ENCODE measurements at regions not wholly inside any gene's neighbourhood (a gene's known extent, or its start where the extent isn't known, plus 50 kb on each side); places are given as distances from the start of the nearest gene placed in this dataset.
"Not testable (repeated sequence)": the region's sequence is repeated elsewhere in the genome, so short reads cannot be mapped to it uniquely, and the experiment has no call there.

DNA sequence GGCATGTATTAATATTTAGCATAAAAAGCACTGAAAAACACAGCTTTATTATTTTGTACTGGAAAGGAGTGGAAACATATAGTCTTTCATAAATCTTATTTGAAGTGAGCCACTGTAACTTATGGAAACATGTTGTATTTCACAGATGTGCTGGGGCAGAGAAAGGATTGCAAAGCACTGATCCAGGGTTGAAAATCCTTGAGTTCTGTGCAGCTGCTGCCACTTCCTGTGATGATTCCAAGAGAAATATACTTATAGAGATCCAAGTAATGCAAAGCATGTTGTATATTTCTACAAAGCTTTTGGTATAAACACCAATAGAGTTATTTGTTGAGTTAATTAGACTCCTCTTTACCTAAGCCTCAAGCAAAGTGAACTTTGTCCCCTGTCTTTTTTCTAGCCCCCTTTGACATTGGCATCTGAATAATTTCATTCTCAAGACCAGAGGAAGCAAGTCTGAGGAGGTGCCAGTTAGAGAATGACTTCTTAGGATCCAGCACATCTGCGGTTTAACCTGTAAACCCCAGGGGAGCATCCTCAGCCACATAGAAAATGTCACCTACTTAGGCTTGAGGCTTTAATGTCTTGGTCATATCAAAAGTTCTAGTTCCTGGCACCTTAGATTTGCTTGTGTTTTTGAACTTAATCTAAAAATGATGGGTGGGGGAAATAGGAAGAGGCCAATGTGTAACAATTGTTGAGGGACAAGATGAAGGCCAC lies 173.3 kb downstream of the FASLG start:
- intact Hi-C loops (cut with micrococcal nuclease), result loop anchor here (10.0 kb wide), 1 partner anchor 133 kb away; no protein-coding TSS in a partner anchor

DNA sequence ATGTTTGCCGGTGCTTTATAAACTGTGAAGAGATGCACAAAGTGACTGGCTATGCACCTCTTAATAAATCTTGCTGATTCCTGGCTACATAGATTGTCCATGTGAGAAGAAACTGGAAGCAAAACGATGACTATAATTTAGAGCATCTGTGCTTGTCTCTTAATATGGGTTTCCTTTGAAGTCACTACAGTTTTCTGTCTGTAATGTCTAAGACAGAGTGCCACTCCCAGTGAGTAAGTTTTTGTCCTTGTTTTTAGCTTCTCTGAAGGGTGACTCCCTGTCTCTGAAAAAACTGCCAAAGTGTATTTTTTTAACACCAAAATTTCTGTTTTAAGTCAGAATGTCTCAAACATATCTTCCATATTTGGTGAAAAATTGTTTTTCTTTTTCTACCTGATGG lies 175.1 kb downstream of the FASLG start:
- intact Hi-C loops (cut with micrococcal nuclease), result loop anchor here (10.0 kb wide), 1 partner anchor 131 kb away; no protein-coding TSS in a partner anchor

DNA sequence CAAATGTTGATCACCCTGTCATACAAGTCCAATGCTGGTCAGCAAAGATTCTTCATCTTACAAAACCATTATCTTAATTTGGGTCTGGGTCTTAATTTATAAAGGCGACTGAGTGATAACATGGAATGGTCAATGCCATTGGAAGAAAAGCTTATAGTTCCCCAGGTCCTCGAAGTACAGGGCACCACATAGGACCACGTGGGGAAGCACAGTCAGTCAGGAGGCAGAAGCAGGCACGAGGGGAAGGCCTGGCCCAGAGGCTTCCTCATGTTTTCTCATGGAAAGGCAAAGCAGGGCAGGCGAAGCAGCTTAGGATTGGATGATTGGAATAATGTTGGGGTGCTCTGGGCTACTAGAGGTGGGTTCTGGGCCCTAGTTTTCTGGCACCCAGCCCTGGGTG lies 175.7 kb downstream of the FASLG start:
- intact Hi-C loops (cut with micrococcal nuclease), result loop anchor here (5.0 to 10.0 kb wide), 2 partner anchors 130 to 172 kb away; no protein-coding TSS in a partner anchor

DNA sequence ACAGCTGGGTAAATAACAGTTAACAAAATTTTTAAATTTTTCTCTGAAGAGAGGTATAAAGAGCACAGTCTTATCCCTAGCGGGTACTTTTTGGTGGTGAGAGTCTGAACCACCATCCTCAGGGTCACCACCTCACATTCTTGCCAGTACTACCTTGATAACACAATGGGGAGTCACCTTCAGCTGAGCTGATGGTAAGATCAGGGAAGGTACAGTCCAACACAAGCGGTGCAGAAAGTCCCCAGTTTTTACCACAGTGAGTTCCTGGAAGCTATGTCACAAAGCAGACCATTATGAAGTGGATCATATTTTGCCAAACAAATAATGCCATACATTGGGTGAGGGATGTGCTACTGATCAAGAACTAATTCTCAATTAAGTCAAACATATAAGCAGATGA lies 176.9 kb downstream of the FASLG start:
- intact Hi-C loops (cut with micrococcal nuclease), result loop anchor here (5.0 to 10.0 kb wide), 2 partner anchors 129 to 174 kb away; no protein-coding TSS in a partner anchor

DNA sequence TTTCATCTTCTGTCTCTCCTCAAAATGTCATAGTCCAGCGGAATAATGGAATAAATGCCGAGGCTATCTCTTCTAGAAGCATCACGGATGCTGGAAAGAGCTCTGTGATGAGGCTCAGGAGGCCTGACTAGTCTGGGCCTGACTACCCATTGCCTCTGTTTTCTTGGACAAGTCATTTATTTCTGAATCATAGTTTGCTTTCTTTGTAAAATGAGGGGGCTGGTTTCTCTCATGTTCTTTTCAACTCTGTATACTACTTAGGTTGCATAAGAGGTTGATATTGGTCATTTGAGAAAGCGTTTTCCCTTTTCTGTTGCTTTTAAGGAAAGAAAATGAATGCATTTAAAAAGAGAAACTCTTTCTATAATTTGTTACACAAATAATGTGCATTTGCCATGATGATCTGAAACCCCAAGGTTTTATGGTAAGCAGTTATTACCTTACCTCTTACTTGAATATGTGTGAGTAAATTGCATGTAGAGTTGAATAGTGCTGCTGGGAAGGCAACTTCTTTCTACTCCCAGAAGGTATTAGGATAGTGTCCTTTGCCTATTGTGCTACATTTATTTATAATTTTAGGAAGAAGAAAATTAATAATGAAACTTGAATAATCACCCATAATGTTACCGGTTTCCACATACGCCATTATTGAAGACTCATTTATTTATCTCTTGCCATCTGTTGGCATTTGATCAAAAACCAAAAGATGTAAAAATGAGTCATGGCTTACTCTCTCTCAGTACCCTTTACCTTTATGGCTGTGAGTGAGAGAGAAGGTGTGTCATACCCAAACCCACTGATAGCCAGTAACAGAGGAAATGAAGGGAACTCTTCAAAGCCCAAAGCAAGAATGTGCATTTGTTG lies 179.1 kb downstream of the FASLG start:
- intact Hi-C loops (cut with micrococcal nuclease), result loop anchor here (1.0 to 10.0 kb wide), 7 partner anchors 19 to 176 kb away; no protein-coding TSS in a partner anchor

DNA sequence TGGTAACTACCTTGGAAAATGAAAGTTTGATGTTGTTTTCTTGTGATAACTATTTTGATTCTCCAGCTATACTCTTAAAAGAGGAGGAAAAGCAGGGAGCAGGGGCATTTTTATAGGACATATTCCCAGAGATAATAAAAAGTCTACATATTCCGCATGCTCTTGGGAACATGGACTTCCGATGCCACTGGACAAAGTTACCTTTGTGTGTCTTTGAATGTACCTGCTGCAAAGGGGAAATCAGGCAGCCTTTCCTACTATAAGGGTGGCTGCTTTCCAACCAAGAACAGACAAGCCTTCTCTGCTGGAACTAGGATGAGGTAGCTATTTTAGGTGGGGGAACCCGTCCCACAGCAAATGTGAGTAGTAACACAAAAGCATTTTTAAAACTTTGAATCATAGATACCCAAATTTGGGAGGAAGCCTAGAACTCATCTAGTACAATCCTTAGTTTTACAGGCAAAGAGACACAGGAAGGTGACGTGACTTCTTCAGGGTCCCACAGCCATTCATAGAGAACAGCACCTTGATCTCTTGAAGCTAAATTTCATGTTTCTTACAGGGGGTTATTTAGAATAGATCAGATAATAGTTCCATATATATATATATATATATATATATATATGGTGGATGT lies 179.9 kb downstream of the FASLG start:
- intact Hi-C loops (cut with micrococcal nuclease), result loop anchor here (1.0 to 10.0 kb wide), 7 partner anchors 19 to 176 kb away; no protein-coding TSS in a partner anchor

DNA sequence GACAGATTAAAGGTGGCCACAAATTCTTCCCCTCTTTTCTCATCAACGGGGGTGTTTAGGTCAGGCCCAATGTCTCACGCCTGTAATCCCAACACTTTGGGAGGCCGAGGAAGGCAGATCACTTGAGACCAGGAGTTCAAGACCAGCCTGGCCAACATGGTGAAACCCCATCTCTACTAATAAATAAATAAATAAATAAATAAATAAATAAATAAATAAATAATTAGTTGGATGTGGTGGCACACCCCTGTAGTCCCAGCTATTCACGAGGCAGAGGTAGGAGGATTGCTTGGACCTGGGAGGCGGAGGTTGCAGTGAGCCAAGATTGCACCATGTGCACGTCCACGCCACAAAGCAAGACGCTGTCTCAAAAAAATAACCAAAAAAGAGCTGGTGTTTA lies 180.7 kb downstream of the FASLG start:
- intact Hi-C loops (cut with micrococcal nuclease), result loop anchor here (5.0 to 10.0 kb wide), 2 partner anchors 125 to 177 kb away; no protein-coding TSS in a partner anchor

DNA sequence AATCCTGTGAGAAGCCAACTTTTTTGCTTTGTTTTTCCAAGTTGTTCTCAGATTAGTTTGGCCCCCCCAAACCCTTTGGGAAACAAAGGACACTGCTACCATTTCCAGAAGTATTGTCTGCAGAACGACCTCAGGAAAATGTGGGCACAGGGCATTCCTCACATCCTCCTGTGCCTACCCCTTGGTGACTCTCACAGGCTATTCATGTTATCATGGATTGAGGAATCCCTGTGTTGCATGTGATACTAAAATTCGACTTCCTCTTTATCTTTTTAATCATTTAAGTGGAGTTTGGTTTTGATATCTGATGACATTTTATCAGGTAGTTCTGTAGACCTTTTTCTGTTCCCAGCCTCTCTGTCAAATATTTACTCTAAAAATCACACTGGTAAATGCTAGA lies 184.5 kb downstream of the FASLG start:
- intact Hi-C loops (cut with micrococcal nuclease), result no loop called here

DNA sequence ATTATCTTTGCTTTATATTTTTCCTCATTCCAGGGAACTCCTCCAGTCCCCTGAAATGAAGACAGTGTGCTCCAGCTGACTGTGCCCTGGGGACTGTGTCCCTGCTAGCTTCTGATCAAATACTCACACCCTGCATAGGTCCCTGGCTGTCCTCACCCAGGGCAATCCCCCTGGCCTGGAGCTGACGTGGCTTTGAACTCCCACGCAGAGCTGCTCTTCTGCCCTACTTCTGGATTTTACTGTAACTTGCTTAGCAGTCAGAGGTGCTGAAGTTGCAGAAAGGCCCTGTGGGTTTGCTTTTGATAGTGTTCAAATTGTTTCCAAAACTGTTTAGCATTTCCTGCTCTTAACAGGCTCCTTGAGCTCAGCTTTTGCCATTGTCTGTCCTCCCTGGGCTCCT lies 186.5 kb downstream of the FASLG start:
- intact Hi-C loops (cut with micrococcal nuclease), result no loop called here

DNA sequence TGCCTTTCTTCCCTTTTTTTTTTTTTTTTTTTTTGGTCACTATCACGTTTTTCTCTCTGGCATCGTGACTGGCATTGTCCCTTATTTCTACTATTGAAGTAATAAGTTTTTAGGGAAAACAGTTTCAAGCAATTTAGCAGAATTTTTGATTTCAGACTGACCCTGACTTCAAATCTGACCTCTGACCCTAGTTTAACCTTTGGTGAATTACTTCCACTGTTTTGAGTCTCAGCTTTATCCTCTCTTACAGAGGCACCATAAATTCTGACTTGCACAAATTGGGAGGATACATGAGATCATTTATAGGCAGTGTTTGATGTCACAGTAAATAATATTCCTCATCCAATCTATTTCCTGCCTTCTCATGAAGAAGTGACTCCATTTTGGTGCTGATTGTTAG lies 187.0 kb downstream of the FASLG start:
- intact Hi-C loops (cut with micrococcal nuclease), result no loop called here

DNA sequence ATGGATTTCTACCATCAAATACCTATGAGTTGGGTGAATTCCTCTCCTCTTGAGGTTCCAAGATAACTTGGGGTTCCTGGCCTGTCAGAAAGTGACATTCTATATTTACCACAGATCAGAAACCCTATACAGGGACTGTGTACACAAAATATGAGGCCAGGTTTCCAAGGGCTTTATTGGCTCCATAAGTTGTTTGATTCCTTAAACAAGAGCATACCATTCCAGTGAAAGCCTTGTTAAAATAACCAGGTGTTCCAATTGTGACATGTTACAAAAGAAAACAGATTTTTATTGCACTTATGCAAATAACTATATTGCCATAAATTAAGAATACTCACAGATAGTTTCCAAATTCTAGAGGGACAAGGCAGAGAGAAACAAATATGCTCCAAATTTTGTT lies 188.9 kb downstream of the FASLG start:
- intact Hi-C loops (cut with micrococcal nuclease), result not testable (repeated sequence)

DNA sequence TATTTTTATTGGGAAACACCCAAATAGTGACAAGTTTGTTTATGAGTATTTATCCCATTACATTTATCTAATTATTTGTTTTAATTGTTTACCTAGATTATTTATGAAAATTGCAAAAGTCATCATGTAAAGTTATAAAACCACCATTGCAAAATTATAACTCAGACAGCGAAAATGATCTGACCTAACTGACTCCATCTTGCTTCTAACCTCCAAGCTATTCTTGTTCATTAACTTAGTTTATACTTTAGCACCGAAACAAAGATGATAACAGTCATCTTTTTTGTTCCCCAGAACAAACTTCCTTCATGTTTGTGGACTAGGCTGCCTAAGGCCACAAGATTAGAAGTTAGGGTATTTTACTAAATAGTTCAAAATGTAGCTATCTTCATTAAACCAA lies 190.8 kb downstream of the FASLG start:
- intact Hi-C loops (cut with micrococcal nuclease), result no loop called here

DNA sequence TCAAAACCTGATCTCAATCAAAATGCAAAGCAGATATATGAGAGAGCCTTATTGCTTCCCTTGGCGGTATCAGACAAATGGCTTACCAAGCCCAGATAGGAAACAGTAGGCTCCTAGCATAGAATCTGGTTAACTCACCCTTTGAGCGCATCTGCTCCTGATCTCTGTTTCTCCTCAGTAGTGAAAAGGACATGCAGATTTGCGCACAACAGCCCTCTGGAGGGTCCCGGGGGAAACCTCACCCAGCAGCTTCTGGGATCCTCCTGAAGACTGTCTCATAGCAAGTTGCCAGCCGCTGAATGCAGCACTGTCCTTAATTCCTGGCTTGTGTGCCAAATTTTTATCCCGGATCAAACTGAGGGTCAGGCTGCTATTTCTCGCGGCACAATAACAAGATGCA lies 192.2 kb downstream of the FASLG start:
- intact Hi-C loops (cut with micrococcal nuclease), result no loop called here

DNA sequence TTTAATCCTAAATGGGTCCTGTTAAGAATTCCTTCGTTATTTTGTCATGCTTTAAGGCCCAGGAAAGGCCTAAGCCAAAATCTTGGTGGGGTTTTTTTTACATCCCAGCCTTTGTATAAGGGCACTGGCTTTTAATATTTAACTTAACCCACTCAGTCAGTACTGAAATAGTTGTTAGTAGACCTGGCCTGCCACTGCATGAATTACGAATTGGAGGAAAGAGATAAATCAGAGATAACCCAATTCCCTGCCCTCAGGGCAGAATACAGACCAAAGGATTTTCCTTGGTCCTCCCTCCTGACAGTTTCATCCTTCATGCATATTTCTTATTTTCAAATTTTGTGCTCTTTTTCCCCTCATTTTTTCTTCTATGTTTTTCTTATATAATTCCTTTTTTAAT lies 193.0 kb downstream of the FASLG start:
- intact Hi-C loops (cut with micrococcal nuclease), result no loop called here

DNA sequence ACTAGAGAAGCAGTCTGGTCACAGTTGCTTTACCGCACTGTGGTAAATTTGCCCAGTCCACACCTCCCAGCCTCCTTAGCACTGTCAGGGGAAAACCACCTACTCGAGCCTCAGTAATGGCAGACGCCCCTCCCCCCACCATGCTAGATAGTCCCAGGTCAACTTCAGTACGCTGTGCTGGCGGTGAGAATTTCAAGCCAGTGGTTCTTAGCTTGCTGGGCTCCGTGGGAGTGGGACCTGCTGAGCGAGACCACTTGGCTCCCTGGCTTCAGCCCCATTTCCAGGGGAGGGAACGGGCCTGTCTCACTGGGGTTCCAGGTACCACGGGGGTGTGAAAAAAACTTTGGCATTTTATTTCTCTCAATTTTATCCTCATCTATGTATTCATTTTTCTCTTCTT lies 194.8 kb downstream of the TNFSF18 start:
- intact Hi-C loops (cut with micrococcal nuclease), result not testable (repeated sequence)

DNA sequence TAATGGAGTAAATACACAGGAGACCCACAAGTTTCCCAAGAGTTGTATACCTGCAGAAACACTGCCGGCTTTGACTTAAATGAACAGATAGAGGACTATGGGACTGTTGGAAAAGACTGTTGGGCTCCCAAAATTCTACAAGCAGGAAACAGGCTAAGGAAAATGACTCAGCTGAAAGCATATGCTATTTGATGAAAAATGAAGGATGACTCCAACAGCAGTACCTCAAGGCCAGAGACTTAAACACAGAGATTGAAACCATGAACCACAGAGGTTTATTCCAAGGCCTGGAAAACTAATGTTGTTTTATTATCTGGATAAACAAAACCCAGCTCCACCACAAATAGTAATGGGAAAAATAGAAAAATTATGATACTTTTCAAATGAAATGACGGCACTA lies 187.7 kb downstream of the TNFSF18 start:
- intact Hi-C loops (cut with micrococcal nuclease), result no loop called here

DNA sequence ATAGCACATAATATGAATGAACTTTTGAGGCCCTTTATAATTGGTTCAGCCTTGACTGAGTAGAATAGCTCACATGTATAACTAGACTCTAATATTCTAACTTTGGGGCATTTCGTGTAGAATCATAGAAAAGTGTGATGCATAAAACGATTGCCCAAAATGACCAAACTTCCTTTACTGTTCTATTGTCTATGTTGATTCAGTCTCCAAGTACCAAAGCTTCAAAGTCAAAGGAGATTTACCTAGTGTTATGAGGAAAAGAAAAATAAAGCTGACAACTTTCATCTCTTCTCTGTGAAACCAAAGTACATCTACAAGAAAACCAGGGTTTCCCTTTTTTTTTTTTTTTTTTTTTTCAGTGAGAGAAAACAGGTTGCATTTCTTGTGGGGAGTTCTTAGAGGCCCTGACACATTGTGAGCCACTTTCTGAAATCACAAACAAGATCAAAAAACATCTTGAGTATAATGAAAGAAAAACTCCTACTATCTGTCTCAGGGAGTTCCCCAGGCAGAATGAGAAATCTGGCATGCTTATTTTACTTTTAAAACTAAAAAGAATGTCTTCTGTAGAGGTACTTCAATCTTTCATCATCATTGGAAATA lies 183.4 kb downstream of the TNFSF18 start:
- intact Hi-C loops (cut with micrococcal nuclease), result loop anchor here (1.0 kb wide), 2 partner anchors 28 to 29 kb away; no protein-coding TSS in a partner anchor

DNA sequence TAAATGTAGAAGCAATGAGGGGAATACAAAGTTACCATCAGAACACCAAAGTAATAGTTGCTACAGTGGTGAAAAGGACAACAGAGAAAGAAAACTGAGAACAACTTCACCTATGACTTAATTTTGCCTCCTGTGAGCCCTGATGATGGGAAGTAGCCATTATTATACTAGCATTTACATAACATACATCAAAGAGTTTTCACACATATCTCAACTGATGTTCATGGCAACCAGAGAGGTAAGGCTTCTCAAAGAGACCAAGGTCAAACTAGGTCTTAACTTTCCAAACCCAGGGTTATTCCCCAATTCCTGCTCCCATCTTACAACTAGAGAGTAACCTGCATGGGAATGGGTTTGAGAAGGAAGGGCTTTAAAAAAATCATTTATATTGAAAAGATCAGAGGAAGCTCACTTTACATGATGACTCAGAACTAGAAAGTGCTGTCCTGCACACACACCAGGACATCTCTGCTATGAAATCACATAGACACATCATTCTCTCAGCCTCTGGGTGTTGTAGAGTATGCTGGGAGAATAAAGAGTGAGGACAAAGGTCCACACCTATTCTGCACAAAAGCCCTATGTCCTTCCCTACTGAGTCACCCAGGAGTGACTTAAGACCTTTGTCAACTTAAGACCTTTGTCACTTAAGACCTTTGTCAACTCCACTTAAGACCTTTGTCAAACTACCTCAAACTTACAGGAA lies 179.7 kb downstream of the TNFSF18 start:
- intact Hi-C loops (cut with micrococcal nuclease), result loop anchor here (1.0 to 5.0 kb wide), 4 partner anchors 24 to 52 kb away; no protein-coding TSS in a partner anchor

DNA sequence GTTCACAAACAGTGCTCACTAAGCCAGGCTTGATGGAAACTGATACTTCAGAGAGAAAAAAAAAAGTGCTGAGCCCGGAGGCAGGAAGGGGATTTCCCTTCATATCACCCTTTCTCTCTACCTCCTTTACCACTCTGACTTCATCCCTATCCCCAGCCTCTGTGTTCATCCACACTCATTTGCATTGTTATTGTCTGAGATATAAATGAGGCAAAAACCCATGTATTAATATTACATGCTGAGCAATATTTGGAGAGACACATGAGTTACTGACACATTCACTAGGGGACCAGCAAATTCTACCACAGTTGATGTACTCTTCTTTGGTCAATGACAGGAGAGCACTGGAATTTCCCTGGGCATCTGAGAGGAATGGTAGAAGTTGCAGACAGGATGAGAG lies 175.8 kb downstream of the TNFSF18 start:
- intact Hi-C loops (cut with micrococcal nuclease), result loop anchor here (5.0 kb wide), 1 partner anchor 32 kb away; no protein-coding TSS in a partner anchor

DNA sequence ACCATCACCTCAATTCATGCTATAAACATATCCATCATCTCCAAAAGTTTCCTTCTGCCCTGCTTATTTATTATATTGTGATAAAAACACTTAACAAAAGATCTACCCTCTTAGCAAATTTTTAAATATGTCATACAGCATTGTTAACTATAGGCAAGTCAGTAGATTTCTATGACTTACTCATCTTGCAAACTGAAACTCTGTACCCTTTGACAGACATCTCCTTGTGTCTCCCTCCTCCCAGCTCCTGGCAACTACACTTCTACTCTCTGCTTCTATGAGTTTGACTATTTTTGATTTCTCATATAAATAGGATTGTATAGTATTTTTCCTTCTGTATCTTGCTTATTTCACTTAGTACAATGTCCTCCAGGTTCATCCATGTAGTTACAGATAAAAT lies 174.8 kb downstream of the TNFSF18 start:
- intact Hi-C loops (cut with micrococcal nuclease), result no loop called here
